ENCODE measurements at regions not wholly inside any gene's neighbourhood (a gene's known extent, or its start where the extent isn't known, plus 50 kb on each side); places are given as distances from the start of the nearest gene placed in this dataset.
A peak's percentile ranks its signal among the peaks of the same experiment; 100 is the strongest.

GRCh38 chr3:153595186-153595815 lies 433.3 kb downstream of the RAP2B start:
- no peak overlapping the region for H3K4me3 ChIP-seq (ENCODE audit: low read depth, low read length)
- TF ChIP-seq CTCF (IDR thresholded peaks at IDR 0.05; ENCODE audit: borderline replicate concordance, insufficient read depth, low read depth, low read length), result peak; percentile 54; the same call in 1 of the 2 replicates

- no peak overlapping the region for H3K4me3 ChIP-seq (ENCODE audit: low read depth, low read length)
- TF ChIP-seq CTCF (IDR thresholded peaks at IDR 0.05; ENCODE audit: borderline replicate concordance, insufficient read depth, low read depth, low read length), result no peak
These were observed 434.4 kb downstream of the RAP2B start for GRCh38 chr3:153596401-153596800.

GRCh38 chr3:153599685-153600084 lies 437.7 kb downstream of the RAP2B start:
- TF ChIP-seq CTCF (IDR thresholded peaks at IDR 0.05; ENCODE audit: borderline replicate concordance, insufficient read depth, low read depth, low read length), result no peak
- H3K4me3 ChIP-seq (ENCODE audit: low read depth, low read length), result no peak overlapping the region

- TF ChIP-seq CTCF (IDR thresholded peaks at IDR 0.05; ENCODE audit: borderline replicate concordance, insufficient read depth, low read depth, low read length), result no peak
- H3K4me3 ChIP-seq (ENCODE audit: low read depth, low read length), result no peak overlapping the region
These were observed 438.9 kb downstream of the RAP2B start for GRCh38 chr3:153600896-153601295.

- no peak overlapping the region for H3K4me3 ChIP-seq (ENCODE audit: low read depth, low read length)
- TF ChIP-seq CTCF (IDR thresholded peaks at IDR 0.05; ENCODE audit: borderline replicate concordance, insufficient read depth, low read depth, low read length), result no peak
These were observed 439.4 kb downstream of the RAP2B start for GRCh38 chr3:153601374-153601853.

GRCh38 chr3:153602801-153603200 lies 440.8 kb downstream of the RAP2B start:
- no peak overlapping the region for H3K4me3 ChIP-seq (ENCODE audit: low read depth, low read length)
- no peak for TF ChIP-seq CTCF (IDR thresholded peaks at IDR 0.05; ENCODE audit: borderline replicate concordance, insufficient read depth, low read depth, low read length)

- TF ChIP-seq CTCF (IDR thresholded peaks at IDR 0.05; ENCODE audit: borderline replicate concordance, insufficient read depth, low read depth, low read length), result no peak
- H3K4me3 ChIP-seq (ENCODE audit: low read depth, low read length), result no peak overlapping the region
These were observed 452.1 kb downstream of the RAP2B start for GRCh38 chr3:153614140-153614539.

Measured in GM12875 (cell line).